MM.1S (cell line): ENCODE measurements at regions not wholly inside any gene's neighbourhood (a gene's known extent, or its start where the extent isn't known, plus 50 kb on each side); places are given as distances from the start of the nearest gene placed in this dataset.

ENCODE experiments used
- DNase-seq: peaks from one replicate; pipeline ENCODE4 v3.0.0-alpha.2; 2015
- H2AFZ ChIP-seq: fragments of 300-600 bp; sonication (generic); 2 replicates; pipeline ENCODE4 v1.6.0; 2016; ENCODE audit warnings: antibody characterized with exemption, low read length
- H3F3A ChIP-seq: fragments of 300-600 bp; sonication (generic); 2 replicates; pipeline ENCODE4 v1.6.1; 2016; ENCODE audit warnings: mild to moderate bottlenecking, antibody characterized with exemption, low read length, moderate library complexity, mixed read lengths; ENCODE audit not compliant: insufficient read depth
- H3K27ac ChIP-seq: fragments of 300-600 bp; sonication (generic); 2 replicates; pipeline ENCODE4 v1.5.1; 2016; ENCODE audit warnings: mild to moderate bottlenecking, low read length
- H3K27me3 ChIP-seq: fragments of 300-600 bp; sonication (generic); replicated peaks from 2 replicates; pipeline ENCODE4 v1.6.0; 2016; ENCODE audit warnings: low read length; ENCODE audit not compliant: insufficient read depth
- H3K36me3 ChIP-seq: fragments of 300-600 bp; sonication (generic); replicated peaks from 2 replicates; pipeline ENCODE4 v1.6.1; 2016; ENCODE audit warnings: mild to moderate bottlenecking, low read length, mixed read lengths; ENCODE audit not compliant: insufficient read depth
- H3K4me1 ChIP-seq: fragments of 300-600 bp; sonication (generic); 2 replicates; pipeline ENCODE4 v1.6.1; 2016; ENCODE audit warnings: low read length, mixed read lengths
- H3K4me2 ChIP-seq: fragments of 300-600 bp; sonication (generic); 2 replicates; pipeline ENCODE4 v1.6.0; 2016; ENCODE audit warnings: low read depth, low read length
- H3K4me3 ChIP-seq: fragments of 300-600 bp; sonication (generic); 2 replicates; pipeline ENCODE4 v1.5.1; 2016; ENCODE audit warnings: low read length, mixed read lengths
- H3K79me2 ChIP-seq: fragments of 300-600 bp; sonication (generic); 2 replicates; pipeline ENCODE4 v1.6.1; 2016; ENCODE audit warnings: mixed run types, low read length, mixed read lengths
- H3K9ac ChIP-seq: fragments of 300-600 bp; sonication (generic); 2 replicates; pipeline ENCODE4 v1.6.1; 2016; ENCODE audit warnings: low read length, mixed read lengths
- H3K9me2 ChIP-seq: fragments of 300-600 bp; sonication (generic); replicated peaks from 2 replicates; pipeline ENCODE4 v1.6.1; 2016; ENCODE audit warnings: mild to moderate bottlenecking, low read length, mixed read lengths; ENCODE audit not compliant: insufficient read depth
- H3K9me3 ChIP-seq: fragments of 300-600 bp; sonication (generic); replicated peaks from 2 replicates; pipeline ENCODE4 v1.6.1; 2016; ENCODE audit warnings: mild to moderate bottlenecking, low read length, mixed read lengths; ENCODE audit not compliant: insufficient read depth
- H4K20me1 ChIP-seq: fragments of 300-600 bp; sonication (generic); 2 replicates; pipeline ENCODE4 v1.6.1; 2016; ENCODE audit warnings: mild to moderate bottlenecking, low read length, moderate library complexity, mixed read lengths; ENCODE audit not compliant: insufficient read depth
- CTCF ChIP-seq: fragments of 300-600 bp; sonication (generic); IDR thresholded peaks from 2 replicates; pipeline ENCODE4 v1.5.1; 2016; ENCODE audit warnings: antibody characterized with exemption, low read length, mixed read lengths
- EZH2 ChIP-seq: fragments of 300-600 bp; sonication (generic); optimal IDR thresholded peaks from 2 replicates; pipeline ENCODE3; 2017; ENCODE audit warnings: low read depth, mild to moderate bottlenecking, antibody characterized with exemption, low read length, mixed read lengths
- EZH2phosphoT487 ChIP-seq: fragments of 300-600 bp; sonication (generic); IDR thresholded peaks from 2 replicates; pipeline ENCODE4 v1.6.1; 2018; ENCODE audit warnings: antibody characterized with exemption, low read length

- Histone ChIP-seq H3K79me2 (no peaks in the 10 kb centered on the region), H3K36me3 (no peaks in the 10 kb centered on the region), H3K27me3 (no peaks in the 10 kb centered on the region), H3K4me2 (no peak overlapping the region), H3K4me3 (no peak overlapping the region), H3K9me2 (no peaks in the 10 kb centered on the region), H4K20me1 (no peaks in the 10 kb centered on the region), H3K27ac (no peak overlapping the region), H3K4me1 (no peaks in the 10 kb centered on the region), H2AFZ (no peak overlapping the region), H3K9ac (no peak overlapping the region), H3F3A (no peaks in the 10 kb centered on the region), H3K9me3 (no peaks in the 10 kb centered on the region)
- no peak for DNase-seq
- TF ChIP-seq EZH2 = no peak
- no peak for TF ChIP-seq EZH2phosphoT487
Measured at GRCh38 chr15:31845791-31846190, 184.5 kb upstream of the CHRNA7 start.

GRCh38 chr15:31847961-31848360 is 182.4 kb upstream of the CHRNA7 start:
- no peaks in the 10 kb centered on the region for H3F3A ChIP-seq
- no peak overlapping the region for H3K9ac ChIP-seq
- no peaks in the 10 kb centered on the region for H3K4me1 ChIP-seq
- H4K20me1 ChIP-seq = no peaks in the 10 kb centered on the region
- no peak overlapping the region for H3K4me3 ChIP-seq
- H3K27me3 ChIP-seq = no peaks in the 10 kb centered on the region
- DNase-seq = no peak
- no peaks in the 10 kb centered on the region for H3K36me3 ChIP-seq
- no peak overlapping the region for H3K27ac ChIP-seq
- no peaks in the 10 kb centered on the region for H3K9me3 ChIP-seq
- no peaks in the 10 kb centered on the region for H3K79me2 ChIP-seq
- no peak for TF ChIP-seq EZH2phosphoT487
- TF ChIP-seq CTCF = no peak
- TF ChIP-seq EZH2 = no peak
- H2AFZ ChIP-seq = no peak overlapping the region
- H3K9me2 ChIP-seq = no peaks in the 10 kb centered on the region
- H3K4me2 ChIP-seq = no peak overlapping the region

GRCh38 chr15:31848621-31849020 is 181.7 kb upstream of the CHRNA7 start:
- no peak overlapping the region for H3K9ac ChIP-seq
- DNase-seq = no peak
- H2AFZ ChIP-seq = no peak overlapping the region
- H3K27ac ChIP-seq = no peak overlapping the region
- H3F3A ChIP-seq = no peaks in the 10 kb centered on the region
- no peaks in the 10 kb centered on the region for H3K27me3 ChIP-seq
- no peak overlapping the region for H3K4me2 ChIP-seq
- no peaks in the 10 kb centered on the region for H3K9me2 ChIP-seq
- H4K20me1 ChIP-seq = no peaks in the 10 kb centered on the region
- TF ChIP-seq EZH2 = no peak
- TF ChIP-seq EZH2phosphoT487 = no peak
- no peak for TF ChIP-seq CTCF
- H3K9me3 ChIP-seq = no peaks in the 10 kb centered on the region
- no peak overlapping the region for H3K4me3 ChIP-seq
- H3K4me1 ChIP-seq = no peaks in the 10 kb centered on the region
- H3K36me3 ChIP-seq = no peaks in the 10 kb centered on the region
- no peaks in the 10 kb centered on the region for H3K79me2 ChIP-seq

- no peak for TF ChIP-seq CTCF
- no peak for TF ChIP-seq EZH2
- TF ChIP-seq EZH2phosphoT487 = no peak
- no peak overlapping the region for H3K4me2 ChIP-seq
Measured at GRCh38 chr15:31852933-31853799, 177.1 kb upstream of the CHRNA7 start.

More at GRCh38 chr15:31852933-31853799, 177.1 kb upstream of the CHRNA7 start:
- no peaks in the 10 kb centered on the region for H3K36me3 ChIP-seq
- H3F3A ChIP-seq = no peaks in the 10 kb centered on the region
- no peaks in the 10 kb centered on the region for H4K20me1 ChIP-seq
- no peaks in the 10 kb centered on the region for H3K9me3 ChIP-seq
- H3K4me3 ChIP-seq = no peak overlapping the region
- no peaks in the 10 kb centered on the region for H3K27me3 ChIP-seq
- H3K9me2 ChIP-seq = no peaks in the 10 kb centered on the region
- H3K4me1 ChIP-seq = no peaks in the 10 kb centered on the region
- H3K9ac ChIP-seq = no peak overlapping the region
- H2AFZ ChIP-seq = no peak overlapping the region
- DNase-seq = no peak
- no peak overlapping the region for H3K27ac ChIP-seq
- no peaks in the 10 kb centered on the region for H3K79me2 ChIP-seq
